Stimulated activated naive CD4-positive, alpha-beta T cell (primary cell): ENCODE measurements at regions not wholly inside any gene's neighbourhood (a gene's known extent, or its start where the extent isn't known, plus 50 kb on each side); places are given as distances from the start of the nearest gene placed in this dataset.

Experiments
- DNase-seq, 6 experiments: peaks; one replicate each; lab custom pipeline; 2025; lab: John Stamatoyannopoulos, UW

DNA sequence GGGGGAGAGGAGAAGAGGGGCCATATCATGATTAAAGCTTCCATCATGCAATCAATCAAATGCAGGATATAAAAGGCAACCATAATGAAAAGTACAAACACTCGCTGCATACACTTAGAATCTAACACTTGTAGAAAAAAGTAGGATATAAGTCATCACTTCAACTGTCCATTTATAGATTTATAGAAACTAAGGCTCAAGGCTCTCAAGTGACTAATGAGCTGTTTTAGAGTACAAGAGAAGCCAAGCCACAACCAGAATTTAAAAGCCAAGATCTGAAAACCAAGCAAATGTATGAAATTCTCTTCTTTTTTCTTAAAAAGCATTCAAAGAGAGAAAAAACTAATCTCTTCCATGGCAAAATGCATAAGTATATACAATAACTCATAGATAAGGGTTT is 160.2 kb upstream of the BLID start:
- DNase-seq, result no peak

DNA sequence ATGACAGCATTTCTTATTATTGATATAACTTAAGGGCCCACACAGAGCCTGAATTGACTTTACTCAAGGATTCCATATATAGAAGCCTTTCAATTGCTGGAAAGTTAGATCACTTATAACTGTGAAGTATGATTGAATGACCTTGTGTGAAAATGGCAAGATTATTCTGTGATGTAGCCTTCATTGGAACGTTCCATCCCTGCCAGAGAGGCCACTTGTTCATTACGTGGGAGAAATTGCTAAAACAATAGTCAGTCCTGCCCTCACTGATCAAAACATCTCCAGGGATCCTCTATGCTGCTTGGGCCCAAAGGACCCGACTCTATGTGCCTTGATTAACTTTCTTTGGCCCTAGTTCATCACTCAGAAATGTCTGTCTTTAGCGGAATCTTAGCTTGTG is 159.5 kb upstream of the BLID start:
- no peak for DNase-seq

DNA sequence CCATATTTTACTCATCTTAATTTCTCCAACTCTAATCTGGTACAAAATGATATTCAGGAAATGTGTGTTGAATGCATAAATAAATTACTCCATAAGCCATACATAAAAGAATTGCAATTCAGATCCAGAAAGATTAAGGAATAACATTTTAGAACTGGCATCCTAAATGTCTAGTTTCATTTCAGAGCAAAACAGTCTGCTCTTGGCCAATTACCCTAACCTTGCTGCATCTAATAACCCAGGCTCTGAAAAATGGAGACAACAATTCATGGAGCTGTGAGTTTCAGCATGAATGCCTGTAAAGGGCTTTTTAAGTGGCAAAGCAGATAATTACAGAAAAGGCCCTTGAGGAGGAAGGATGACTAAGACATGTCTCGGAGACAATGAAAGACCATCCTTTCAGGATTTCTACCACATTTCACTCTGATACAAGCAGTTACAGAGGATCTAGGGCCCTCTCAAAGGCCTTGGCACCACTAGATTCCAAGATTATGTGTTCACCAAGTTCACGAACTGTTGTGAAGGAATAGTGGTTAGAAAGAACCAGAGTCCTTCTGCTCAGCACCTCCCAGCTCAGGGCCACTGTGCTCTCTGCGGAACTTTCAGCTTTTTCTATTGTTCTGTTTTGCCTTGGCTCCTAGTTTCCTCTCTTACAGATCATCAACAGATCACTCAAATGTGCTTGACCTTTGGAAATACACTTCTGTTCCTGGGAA is 157.6 kb upstream of the BLID start:
- no peak for DNase-seq

DNA sequence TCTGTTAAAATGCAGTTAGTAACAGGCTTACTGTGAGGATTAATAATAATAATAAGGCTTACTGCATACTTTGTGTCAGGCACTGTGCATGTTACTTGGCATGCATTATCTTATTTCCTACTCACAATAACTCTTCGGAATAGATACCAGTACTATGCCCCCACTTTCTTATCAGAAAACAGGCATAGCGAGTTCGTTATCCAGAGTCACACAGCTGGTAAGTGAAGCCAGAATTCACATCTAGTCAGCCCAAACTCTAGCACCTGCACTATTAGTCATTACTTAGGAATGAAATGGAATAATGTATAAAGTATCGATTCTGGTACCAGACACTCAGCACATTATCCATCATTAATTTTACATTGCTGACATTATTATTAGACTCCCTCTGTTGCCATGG is 155.7 kb upstream of the BLID start:
- DNase-seq, result no peak

DNA sequence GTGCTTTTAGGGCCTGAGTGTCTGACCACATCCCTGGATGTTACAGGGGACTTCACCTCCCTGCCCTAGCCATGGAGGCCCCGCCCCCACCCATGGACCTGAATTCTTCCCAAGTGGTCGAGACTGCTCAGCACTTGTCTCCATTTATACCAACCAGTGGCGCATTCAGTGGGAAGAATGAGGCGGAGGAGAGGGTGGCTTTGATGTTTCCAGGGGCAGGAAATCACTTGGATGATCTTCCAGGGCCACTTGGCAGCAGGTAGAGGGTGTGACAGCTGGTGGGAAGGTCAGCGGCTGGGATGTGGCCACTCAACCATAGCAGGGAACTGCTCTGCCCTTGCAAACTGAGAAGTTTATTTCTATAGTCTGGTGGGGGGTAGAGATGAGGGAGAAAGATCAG is 155.1 kb upstream of the BLID start:
- DNase-seq, result no peak

DNA sequence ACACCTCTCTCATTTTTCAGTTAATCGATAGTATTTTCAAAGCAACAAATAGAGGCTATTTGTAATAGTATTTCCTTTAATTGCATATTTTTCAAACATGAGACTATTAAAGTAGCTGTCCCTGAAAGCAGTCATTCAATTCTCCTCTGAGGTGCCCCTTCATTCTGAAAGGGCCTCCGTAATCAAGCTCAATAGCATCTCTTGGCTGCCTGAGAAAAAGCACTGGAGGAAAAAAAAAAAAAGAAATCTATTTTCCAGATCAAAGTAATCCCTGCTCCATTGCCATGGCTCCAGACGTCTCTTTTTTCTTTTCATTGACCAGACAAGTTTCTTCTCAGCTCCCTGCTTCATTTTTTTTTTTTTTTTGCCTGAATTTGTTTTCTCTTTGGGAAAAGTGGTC is 154.5 kb upstream of the BLID start:
- no peak for DNase-seq

DNA sequence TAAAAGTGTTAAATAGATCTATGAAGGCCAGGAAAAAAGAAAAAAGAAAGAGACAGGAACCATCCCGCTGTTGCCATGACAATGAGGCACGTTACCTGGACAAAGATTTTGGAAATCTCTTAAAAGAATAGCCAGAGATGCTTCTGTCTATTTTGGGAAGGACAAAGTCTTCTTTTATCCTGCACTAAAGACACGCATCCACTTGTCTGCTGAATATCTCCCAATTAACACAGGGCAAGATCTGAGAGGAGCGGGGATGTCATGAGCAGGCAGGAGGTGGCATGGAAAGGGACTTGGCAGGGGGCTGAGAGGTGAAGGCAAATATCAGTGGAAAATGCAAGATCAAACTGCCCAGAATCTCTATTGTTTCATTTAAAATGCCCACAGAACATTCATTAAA is 153.8 kb upstream of the BLID start:
- no peak for DNase-seq

DNA sequence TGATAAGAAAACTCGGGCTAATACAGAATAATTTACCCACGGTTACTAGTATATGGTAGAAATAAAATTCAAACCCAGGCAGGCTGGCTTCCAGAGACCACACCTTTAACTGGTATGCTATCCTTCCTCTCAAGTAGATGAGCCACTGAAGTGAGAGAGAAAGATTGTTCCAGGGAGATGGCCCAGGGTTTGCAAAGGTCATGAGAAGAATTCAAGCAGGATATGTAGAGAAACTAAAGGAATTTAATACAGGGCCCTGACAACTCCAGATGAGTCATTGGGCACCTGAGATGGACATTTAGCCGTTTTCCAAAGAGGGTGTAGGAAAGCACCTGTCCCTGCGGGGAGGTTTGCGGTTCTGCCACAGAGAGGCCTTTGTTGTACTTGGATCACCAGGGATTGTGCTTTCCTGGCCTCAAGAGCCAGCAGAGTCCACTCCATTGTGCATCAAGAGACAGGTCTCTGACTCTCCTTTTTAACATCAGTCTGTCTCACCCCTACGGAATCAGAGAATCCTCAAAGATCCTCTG is 152.7 kb upstream of the BLID start:
- DNase-seq, result no peak

DNA sequence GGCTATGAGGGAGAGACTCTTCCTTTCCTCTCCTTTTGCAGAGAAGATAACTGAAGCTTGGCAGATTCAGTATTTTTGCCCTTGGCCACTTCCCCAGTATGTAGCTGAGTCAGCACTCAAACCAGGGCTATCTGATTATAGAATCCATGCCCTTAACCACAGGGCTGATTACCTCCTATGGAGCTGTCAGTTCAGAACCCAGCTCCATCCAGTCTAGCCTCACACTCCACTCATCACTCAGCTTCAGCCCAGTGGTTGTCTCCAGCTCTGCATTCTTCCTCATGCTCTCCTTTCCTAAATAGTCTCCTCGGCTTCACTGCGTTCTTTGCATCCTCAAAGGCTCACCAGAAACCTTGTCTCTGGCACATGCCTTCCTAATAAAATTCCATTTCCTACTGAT is 151.6 kb upstream of the BLID start:
- no peak for DNase-seq

DNA sequence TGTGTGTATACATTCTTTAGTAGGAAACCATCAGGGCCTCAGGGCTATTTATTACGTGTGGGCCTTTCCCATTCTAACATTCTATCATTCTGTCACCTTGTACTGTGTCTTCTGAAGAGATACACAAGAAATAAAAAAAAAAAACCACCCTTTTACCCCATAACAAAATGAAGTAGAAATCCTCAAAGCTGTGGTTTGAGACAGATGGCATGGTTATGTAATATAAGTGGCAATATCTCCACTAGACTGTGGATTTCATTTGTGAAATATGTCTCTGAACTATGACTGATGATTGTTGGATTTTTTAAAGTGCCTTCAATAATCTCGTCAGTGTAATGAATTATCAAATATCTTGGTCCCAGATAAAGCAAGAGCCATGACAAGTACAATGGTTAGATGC is 150.0 kb upstream of the BLID start:
- no peak for DNase-seq

DNA sequence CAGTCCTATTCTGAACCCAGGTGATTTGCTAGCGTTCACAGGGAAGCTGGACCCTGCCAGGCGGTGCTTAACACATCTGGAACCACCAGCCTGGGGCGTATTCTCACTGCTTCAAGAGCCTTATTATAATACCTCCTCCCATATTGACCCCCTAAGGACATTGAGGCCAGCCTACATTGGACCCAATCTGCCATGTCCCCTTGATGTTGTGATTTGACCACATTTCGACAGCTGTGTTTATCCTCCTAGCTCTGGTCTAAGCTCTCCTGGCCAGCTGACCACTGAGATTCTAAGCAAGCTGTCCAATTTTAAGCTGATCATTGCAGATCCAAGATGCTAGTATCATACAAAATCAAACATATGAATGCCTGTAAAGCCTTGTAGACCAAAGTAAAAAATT is 148.1 kb upstream of the BLID start:
- DNase-seq, result no peak

DNA sequence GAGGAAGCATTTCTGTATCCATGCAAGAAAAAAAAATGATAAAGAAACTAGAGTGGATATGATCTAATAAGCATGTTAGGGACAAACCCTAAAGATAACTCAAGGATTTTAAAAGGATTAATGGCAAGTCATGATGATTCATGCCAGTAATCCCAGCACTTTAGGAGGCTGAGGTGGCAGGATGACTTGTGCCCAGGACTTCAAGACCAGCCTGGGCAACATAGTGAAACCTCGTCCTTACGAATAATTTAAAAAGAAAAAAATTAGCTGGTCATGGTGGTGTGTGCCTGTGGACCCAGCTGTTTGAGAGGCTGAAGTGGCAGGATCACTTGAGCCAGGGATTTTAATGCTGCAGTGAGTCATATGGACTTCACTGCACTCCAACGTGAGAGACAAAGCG is 145.5 kb upstream of the BLID start:
- DNase-seq, result no peak

DNA sequence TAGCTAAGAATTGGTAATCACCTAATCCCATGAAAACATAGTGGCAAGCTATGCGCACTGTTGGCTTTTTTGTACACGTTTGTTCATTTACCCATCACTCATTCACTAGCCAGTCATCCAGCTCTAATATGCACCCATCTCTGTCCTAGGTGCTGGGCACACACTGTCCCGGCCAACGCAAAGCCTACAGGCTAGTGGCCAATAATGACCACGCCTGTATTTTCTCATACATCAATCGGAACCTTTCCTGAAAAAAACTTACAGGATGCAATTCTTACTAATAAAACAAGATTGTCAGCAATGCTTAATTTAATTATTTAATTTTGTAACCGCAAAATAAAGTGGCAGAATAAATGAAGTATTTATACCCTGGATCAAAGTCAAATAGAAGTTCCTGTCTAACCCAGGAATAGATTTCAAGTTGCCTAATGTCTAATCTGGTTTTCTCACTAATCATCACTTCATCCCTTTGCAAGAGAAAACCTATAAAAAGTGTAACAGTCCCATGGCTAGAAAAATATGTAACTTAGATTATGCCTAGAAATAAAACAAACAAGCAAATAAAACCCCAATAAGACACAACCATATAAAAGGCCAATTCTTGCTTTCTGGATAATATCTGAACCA is 143.3 kb upstream of the BLID start:
- no peak for DNase-seq

DNA sequence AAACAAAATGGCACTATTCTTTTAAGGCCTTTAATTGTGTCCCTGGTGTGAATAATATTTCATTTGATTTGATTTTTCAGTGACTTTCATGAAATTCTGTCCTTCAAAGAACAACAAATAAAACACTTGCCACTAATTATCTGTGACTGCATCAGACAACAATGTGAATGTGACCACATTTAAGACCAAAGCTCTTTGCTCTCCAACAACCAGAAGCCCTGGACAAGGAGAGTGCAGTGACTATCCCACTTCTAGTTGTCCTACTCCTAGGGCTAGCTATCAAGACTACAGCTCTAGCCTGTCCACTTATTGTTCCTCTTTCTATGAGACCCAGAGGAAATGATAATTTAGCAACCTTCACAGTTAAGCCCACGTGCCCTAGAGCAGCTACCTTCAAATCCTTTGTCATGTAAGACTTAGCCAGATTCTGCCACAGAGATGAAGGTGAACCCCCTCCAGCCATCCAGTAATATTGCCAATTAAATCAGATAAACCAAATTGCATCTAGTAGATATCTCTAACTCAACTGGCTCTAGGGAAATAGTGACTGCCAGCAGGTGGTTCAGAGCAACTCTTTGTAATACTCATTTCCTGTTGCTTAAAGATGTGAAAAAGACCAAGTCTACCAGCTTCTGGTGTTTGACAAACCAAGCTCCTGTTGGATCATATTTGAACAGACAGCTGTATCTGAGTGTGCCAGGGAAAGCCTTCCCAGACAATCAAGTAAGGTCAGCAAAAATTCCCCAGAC is 142.6 kb upstream of the BLID start:
- no peak for DNase-seq

DNA sequence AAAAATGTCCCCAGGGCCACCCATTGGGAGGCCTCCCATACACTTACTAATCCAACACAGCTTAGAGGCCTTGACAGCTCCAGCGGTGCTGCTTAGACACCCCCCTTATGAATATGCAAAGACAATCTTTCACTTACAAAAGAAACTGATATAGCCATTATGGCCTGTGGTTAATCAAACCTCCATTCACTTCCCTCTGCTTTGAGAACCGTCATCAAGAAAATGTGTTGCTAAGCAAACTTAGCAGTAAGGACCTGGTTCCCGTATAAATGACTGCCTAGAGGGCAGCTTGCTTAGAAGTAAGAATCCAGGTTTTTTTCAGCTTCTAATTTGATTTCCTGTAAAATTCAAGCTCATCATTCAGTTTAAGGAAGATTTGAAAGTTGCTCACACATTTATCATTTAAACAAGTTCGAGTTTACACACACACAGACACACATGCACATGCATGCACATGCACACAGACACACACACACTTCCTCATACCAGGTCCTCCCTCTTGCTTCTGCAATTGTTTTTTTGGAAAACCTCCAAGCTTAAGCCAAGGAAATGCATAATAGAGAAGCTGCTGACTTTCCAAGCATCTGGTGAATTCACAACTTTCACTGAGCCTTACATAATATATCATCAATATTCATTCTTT is 137.7 kb upstream of the BLID start:
- DNase-seq, result no peak

DNA sequence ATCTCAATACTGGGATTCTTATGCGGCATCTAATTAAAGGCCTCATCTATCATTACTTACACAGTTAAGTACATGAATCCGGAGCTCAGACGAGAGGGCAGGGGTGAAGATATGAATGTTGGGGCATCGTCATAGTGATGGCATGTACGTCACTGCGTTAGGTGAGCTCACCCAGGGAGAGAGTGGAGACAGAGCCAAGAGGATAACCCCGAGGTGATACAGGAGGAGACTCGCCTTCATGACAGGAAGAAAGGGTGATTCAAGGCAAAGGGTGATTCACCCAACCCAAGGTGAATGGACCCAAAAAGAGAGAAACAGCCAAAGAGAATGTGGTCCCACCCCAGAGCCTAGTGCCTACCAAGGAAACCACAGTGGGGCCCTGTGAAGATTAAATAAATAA is 132.9 kb upstream of the BLID start:
- no peak for DNase-seq

DNA sequence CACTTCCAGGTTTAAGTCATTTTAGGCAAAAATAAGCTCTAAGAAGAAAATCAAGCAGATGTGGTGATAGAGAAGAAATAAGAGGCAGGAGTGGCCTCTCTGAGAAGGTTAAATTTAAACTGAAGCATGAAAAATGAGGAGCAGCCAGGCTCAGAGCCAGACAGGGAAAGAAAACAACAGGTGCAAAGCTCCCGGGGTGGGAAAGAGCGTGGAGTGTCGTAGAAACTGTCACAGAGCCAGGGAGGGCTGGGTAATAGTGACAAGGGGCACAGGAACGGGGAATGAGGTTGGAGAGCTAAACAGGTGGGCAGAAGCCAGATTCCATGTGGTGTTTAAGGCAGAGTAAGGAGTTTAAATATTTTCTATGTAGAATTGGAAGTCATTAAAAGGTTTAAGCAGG is 132.1 kb upstream of the BLID start:
- DNase-seq, result no peak

DNA sequence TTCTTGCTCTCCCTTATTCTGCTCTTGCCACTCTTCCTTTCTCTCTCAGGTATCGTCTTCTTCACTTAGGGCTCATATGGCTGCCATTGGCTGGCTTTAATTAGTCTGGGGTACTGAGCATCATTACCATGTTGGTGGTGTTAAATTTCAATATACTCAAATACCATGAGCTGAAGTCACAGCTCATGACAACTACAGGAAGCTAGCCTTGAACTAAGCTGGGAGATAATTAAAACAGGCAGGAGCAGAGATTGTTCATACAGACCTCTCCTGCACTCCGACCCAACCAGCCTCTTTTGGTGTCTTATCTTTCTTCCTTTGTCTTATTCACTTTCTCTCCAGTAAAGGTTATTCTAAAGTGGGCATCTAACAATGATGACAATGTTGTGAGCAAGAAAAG is 130.9 kb upstream of the BLID start:
- no peak for DNase-seq

DNA sequence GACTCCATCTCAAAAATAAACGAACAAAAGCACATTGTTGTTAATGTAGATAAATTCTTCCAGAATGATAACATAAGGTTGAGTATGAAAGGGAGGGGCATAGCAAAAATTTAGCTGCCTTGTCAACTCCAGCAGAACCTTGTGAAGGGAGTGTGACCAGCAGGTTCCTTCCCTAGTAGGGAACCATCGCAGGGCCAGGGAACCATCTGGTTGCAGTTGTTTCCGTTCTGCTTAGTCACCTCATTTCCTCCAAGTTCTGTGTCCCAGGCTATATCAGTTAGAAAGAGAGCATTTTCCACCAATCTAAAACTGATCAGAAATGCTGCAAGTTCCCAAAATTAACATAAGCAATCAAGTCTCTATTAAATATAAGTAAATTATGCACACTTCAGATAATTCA is 126.7 kb upstream of the BLID start:
- DNase-seq, result no peak

DNA sequence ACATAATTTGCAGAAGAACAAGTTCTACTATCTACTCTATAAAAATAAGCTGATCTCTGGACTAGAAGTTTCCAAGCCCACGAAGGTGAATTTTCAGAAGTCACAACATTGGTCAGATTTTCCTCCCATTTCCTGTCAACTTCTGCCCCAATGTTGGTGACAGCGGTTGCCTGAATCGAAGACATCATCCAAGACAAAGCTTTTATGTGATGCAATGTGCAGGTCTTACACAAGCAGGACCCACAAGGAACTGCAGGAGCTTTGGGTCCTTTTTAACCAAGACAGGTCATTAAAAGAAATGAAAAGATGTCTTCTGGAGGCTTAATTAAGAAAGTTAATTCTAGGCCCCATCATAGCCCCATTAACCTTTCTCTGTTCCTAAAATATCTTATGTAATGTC is 125.6 kb upstream of the BLID start:
- DNase-seq, result no peak

DNA sequence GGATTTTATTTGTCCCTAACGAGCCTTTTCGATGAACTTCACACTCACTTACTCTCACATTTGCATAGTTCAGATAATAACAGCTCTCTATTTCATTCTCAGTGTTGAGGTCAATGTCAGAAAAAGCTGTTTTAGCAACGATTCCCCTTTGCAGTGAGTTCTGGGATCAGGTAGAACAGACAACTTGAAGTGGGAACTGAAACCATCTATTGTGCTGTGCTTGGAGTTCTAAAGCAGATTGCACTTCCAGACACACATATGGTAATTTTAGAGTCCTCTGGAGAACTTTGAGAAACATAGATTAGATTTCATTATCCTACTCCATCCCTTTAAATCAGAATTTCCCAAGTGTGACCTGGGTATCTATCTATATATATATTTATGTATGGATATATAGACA is 124.6 kb upstream of the BLID start:
- DNase-seq, result no peak

DNA sequence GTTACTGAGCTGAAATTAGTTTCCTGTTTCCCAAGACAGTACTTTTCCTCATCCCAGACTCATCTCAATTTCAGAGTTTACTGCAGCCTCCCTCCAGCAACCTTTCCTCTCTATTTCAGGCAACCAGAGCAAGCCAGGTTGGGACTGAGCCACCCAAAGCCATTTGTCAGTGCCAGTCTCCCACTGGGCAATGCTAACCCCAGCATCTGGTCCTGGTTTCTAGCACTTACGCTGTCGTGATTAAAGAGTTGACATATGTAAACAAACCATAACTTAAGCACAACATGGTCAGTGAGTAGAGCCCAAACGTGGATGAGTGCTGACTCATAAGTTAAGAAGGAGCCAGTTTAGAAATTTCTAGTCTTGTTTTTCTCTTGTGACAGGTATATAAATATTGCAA is 119.6 kb upstream of the BLID start:
- no peak for DNase-seq

DNA sequence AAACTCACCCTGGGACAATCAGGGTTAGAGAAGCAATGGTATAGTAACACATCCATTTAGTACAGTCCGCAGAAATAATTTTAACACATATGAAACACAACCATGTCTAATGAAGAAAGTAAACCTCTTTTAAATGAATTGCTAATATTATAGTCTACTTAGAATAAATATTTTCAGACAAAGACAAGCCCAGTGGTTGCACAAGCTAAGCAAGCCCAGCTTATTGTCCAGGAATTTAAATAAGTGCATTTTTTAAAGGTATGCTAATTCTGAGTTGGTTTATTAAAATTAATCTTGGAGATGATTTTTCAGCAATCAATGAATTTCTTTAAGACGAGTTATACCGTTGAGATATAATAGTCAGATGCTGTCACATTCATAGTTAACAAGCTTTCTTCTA is 118.8 kb upstream of the BLID start:
- DNase-seq, result no peak
